CD4-positive, alpha-beta T cell (primary cell): ENCODE measurements at regions not wholly inside any gene's neighbourhood (a gene's known extent, or its start where the extent isn't known, plus 50 kb on each side); places are given as distances from the start of the nearest gene placed in this dataset.

Experiments
- ATAC-seq: fragments of 200-7000 bp; cut with Tn5 transposase; one replicate; pipeline ENCODE4 v1.10.0; 2022; ENCODE audit warnings: mild to moderate bottlenecking; ENCODE audit not compliant: poor library complexity
- CTCF ChIA-PET: fragments of 350-600 bp; sonication (Branson Sonifier 250); formaldehyde crosslinking; loops from one replicate; lab custom pipeline; 2021; ENCODE audit warnings: antibody characterized with exemption, inconsistent platforms; lab: Charles Lee
- POLR2A ChIA-PET: fragments of 350-600 bp; sonication (Branson Sonifier 250); formaldehyde crosslinking; loops from one replicate; lab custom pipeline; 2021; ENCODE audit warnings: antibody characterized with exemption, inconsistent platforms; lab: Charles Lee
- DNase-seq, 14 experiments: peaks; one replicate each; pipeline ENCODE4 v3.0.0-alpha.2; 2013 to 2020; ENCODE audit warnings: mixed read lengths in 2 of 14
- H3K27ac ChIP-seq, 2 donors: one replicate each; pipeline versions ENCODE4 v1.5.1 to v1.7.0; 2013; ENCODE audit warnings: low read length in 2 of 2, low read depth in 1 of 2, mild to moderate bottlenecking in 1 of 2
- H3K27me3 ChIP-seq, 2 experiments: 1 replicate in 1 of 2; 2 replicates in 1 of 2; pipeline versions ENCODE4 v1.6.1 to v1.7.0; 2013; ENCODE audit warnings: low read length in 2 of 2, control low read depth in 1 of 2, mild to moderate bottlenecking in 1 of 2, moderate library complexity in 1 of 2; ENCODE audit not compliant: insufficient read depth in 2 of 2, control insufficient read depth in 1 of 2
- H3K36me3 ChIP-seq: one replicate; pipeline ENCODE4 v1.6.1; 2013; ENCODE audit warnings: low read length, control low read depth; ENCODE audit not compliant: insufficient read depth
- H3K4me1 ChIP-seq: one replicate; pipeline ENCODE4 v1.6.1; 2013; ENCODE audit warnings: low read length, control low read depth; ENCODE audit not compliant: insufficient read depth
- H3K4me3 ChIP-seq: one replicate; pipeline ENCODE4 v1.5.1; 2013; ENCODE audit warnings: mild to moderate bottlenecking, low read length, moderate library complexity
- H3K9me3 ChIP-seq, 2 experiments: 1 replicate in 1 of 2; 2 replicates in 1 of 2; pipeline versions ENCODE4 v1.6.1 to v1.7.0; 2013; ENCODE audit warnings: low read length in 2 of 2, mild to moderate bottlenecking in 2 of 2, control low read depth in 1 of 2, moderate library complexity in 1 of 2; ENCODE audit not compliant: control insufficient read depth in 1 of 2, insufficient read depth in 1 of 2
- H3K27ac Mint-ChIP-seq: one replicate; pipeline ENCODE4 v1.8.0; 2020; ENCODE audit warnings: mixed read lengths
- H3K27me3 Mint-ChIP-seq: one replicate; pipeline ENCODE4 v1.8.0; 2021; ENCODE audit warnings: mixed read lengths
- H3K36me3 Mint-ChIP-seq: one replicate; pipeline ENCODE4 v1.8.0; 2021; ENCODE audit warnings: low read depth, mixed read lengths
- H3K4me1 Mint-ChIP-seq: one replicate; pipeline ENCODE4 v1.8.0; 2021; ENCODE audit warnings: low read depth, mixed read lengths
- H3K4me3 Mint-ChIP-seq: one replicate; pipeline ENCODE4 v1.8.0; 2020; ENCODE audit warnings: mild to moderate bottlenecking, mixed read lengths
- H3K9me3 Mint-ChIP-seq: one replicate; pipeline ENCODE4 v1.8.0; 2020; ENCODE audit warnings: mixed read lengths
- intact Hi-C, 2 experiments: fragments of 100-400 bp; cut with DNase I in 1 of 2; cut with micrococcal nuclease in 1 of 2; formaldehyde crosslinking; loops; one replicate each; pipeline versions ENCODE4 v1.15.1 to v1.9.0; 2023 to 2025; cut with DNase I, micrococcal nuclease
- TF ChIP-seq, protein P1 (sequence below): fragments of 200-600 bp; IDR thresholded peaks from one replicate; pipeline ENCODE4 v1.8.0; 2022; ENCODE audit warnings: antibody characterized with exemption, mild to moderate bottlenecking

DNA sequence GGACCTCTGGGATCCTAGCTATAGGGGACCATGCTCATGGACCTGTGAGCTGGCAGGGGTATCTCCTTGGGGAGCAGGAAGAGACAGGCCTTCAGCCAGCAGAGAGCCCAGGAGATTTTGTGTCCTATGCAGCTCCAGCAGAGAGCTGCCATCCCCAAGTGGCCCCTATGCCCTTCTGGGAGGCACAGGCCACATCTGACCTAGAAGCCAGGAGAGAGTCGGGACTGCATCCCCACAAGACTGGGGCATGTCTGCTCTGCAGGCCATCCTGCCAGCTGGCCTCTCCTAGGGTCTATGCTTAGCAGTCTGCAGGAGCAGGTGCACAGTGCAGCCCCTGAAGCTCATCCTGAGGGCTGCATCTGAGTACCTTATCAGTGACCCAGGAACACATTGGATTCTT is 279.5 kb downstream of the KIF2B start:
- CTCF ChIA-PET: no interaction called here
- H3K4me3 Mint-ChIP-seq: no peak overlapping the region
- Histone ChIP-seq H3K9me3 (peaks cover 16% of the 10 kb centered on the region in 2 experiments), H3K4me3 (no peak overlapping the region), H3K27me3 (no peaks in the 10 kb centered on the region), H3K27ac (no peak overlapping the region), H3K36me3 (no peaks in the 10 kb centered on the region), H3K4me1 (no peaks in the 10 kb centered on the region)
- intact Hi-C loops: no loop called here
- DNase-seq (no peak), ATAC-seq (no peak)
- no peak overlapping the region for H3K27ac Mint-ChIP-seq
- POLR2A ChIA-PET: no interaction called here
- TF ChIP-seq, protein P1, sequence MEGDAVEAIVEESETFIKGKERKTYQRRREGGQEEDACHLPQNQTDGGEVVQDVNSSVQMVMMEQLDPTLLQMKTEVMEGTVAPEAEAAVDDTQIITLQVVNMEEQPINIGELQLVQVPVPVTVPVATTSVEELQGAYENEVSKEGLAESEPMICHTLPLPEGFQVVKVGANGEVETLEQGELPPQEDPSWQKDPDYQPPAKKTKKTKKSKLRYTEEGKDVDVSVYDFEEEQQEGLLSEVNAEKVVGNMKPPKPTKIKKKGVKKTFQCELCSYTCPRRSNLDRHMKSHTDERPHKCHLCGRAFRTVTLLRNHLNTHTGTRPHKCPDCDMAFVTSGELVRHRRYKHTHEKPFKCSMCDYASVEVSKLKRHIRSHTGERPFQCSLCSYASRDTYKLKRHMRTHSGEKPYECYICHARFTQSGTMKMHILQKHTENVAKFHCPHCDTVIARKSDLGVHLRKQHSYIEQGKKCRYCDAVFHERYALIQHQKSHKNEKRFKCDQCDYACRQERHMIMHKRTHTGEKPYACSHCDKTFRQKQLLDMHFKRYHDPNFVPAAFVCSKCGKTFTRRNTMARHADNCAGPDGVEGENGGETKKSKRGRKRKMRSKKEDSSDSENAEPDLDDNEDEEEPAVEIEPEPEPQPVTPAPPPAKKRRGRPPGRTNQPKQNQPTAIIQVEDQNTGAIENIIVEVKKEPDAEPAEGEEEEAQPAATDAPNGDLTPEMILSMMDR: no peak
- H3K36me3 Mint-ChIP-seq: no peaks in the 10 kb centered on the region
- H3K9me3 Mint-ChIP-seq: peaks cover 7% of the 10 kb centered on the region
- no peaks in the 10 kb centered on the region for H3K4me1 Mint-ChIP-seq
- H3K27me3 Mint-ChIP-seq: no peaks in the 10 kb centered on the region

DNA sequence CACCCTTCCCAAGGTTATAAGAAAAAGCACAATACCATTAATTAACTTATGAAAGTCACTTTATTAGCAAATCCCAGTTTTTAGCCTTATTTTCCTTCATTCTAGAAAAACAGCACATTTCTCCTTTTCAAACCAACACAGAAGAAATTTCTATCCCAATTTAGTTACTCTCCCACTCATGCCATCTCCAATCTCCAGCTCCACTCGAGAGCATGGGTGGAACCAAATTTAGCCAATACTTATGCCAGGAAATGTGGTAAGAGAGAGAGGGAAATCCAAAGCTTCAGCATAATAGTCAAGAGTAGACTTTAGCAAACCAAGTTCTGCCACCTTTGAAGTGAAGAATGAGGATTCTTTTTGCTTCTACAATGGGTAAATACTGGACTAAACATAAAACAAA is 288.8 kb downstream of the KIF2B start:
- H3K4me1 ChIP-seq: no peaks in the 10 kb centered on the region
- ATAC-seq (no peak), DNase-seq (no peak)
- ChIA-PET POLR2A (no interaction called here), CTCF (no interaction called here)
- no peaks in the 10 kb centered on the region for H3K27me3 ChIP-seq
- H3K4me3 ChIP-seq: no peak overlapping the region
- intact Hi-C loops: no loop called here
- H3K4me3 Mint-ChIP-seq: no peak overlapping the region
- no peak overlapping the region for H3K27ac Mint-ChIP-seq
- H3K27ac ChIP-seq: no peak overlapping the region
- H3K9me3 ChIP-seq: no peaks in the 10 kb centered on the region
- H3K36me3 Mint-ChIP-seq: no peaks in the 10 kb centered on the region
- no peaks in the 10 kb centered on the region for H3K4me1 Mint-ChIP-seq
- H3K27me3 Mint-ChIP-seq: no peaks in the 10 kb centered on the region
- no peaks in the 10 kb centered on the region for H3K36me3 ChIP-seq
- no peaks in the 10 kb centered on the region for H3K9me3 Mint-ChIP-seq
- TF ChIP-seq, protein P1: no peak

- H3K27me3 ChIP-seq: no peaks in the 10 kb centered on the region
- H3K9me3 Mint-ChIP-seq: peaks cover 3% of the 10 kb centered on the region
- ChIA-PET POLR2A (no interaction called here), CTCF (no interaction called here)
- TF ChIP-seq, protein P1: no peak
- H3K27me3 Mint-ChIP-seq: no peaks in the 10 kb centered on the region
- H3K4me1 Mint-ChIP-seq: no peaks in the 10 kb centered on the region
- no peak for DNase-seq
- no peak overlapping the region for H3K27ac ChIP-seq
- H3K4me3 ChIP-seq: no peak overlapping the region
- H3K4me3 Mint-ChIP-seq: no peak overlapping the region
- no peaks in the 10 kb centered on the region for H3K9me3 ChIP-seq
- H3K36me3 Mint-ChIP-seq: no peaks in the 10 kb centered on the region
- H3K4me1 ChIP-seq: no peaks in the 10 kb centered on the region
- intact Hi-C loops: no loop called here
- no peaks in the 10 kb centered on the region for H3K36me3 ChIP-seq
- H3K27ac Mint-ChIP-seq: no peak overlapping the region
- ATAC-seq: no peak
Observed at GRCh38 chr17:54117452-54117851, 294.7 kb downstream of the KIF2B start.
